Naive thymus-derived CD8-positive, alpha-beta T cell (primary cell): ENCODE measurements at regions not wholly inside any gene's neighbourhood (a gene's known extent, or its start where the extent isn't known, plus 50 kb on each side); places are given as distances from the start of the nearest gene placed in this dataset.
"Not testable (repeated sequence)": the region's sequence is repeated elsewhere in the genome, so short reads cannot be mapped to it uniquely, and the experiment has no call there.

Experiments
- ATAC-seq, 2 donors: fragments of 150-1000 bp; cut with Tn5 transposase in 1 of 2; sonication (Bioruptor Pico), chemical (Tn5 transposase) in 1 of 2; 1 replicate in 1 of 2; 2 replicates in 1 of 2; pipeline ENCODE4 v1.10.0; 2021; ENCODE audit warnings: mild to moderate bottlenecking in 2 of 2, moderate library complexity in 2 of 2
- POLR2A ChIA-PET: fragments of 350-600 bp; sonication (Branson Sonifier 250); formaldehyde crosslinking; loops from one replicate; lab custom pipeline; 2021; ENCODE audit warnings: antibody characterized with exemption; lab: Charles Lee
- DNase-seq, 10 donors: peaks; one replicate each; pipeline versions ENCODE4 v3.0.0 to v3.0.0-alpha.2; 2020 to 2022
- H3K27ac Mint-ChIP-seq, 10 donors: one replicate each; pipeline ENCODE4 v1.8.0; 2020 to 2022; ENCODE audit warnings: mild to moderate bottlenecking in 10 of 10, mixed read lengths in 10 of 10, moderate library complexity in 4 of 10, inconsistent platforms in 1 of 10
- H3K27me3 Mint-ChIP-seq, 5 donors: one replicate each; pipeline ENCODE4 v1.8.0; 2021 to 2022; ENCODE audit warnings: mixed read lengths in 5 of 5
- H3K36me3 Mint-ChIP-seq, 3 donors: one replicate each; pipeline ENCODE4 v1.8.0; 2020 to 2022; ENCODE audit warnings: mixed read lengths in 3 of 3, mild to moderate bottlenecking in 2 of 3, inconsistent platforms in 1 of 3
- H3K4me1 Mint-ChIP-seq, 4 donors: one replicate each; pipeline ENCODE4 v1.8.0; 2021 to 2022; ENCODE audit warnings: mixed read lengths in 4 of 4
- H3K4me3 Mint-ChIP-seq, 10 donors: one replicate each; pipeline ENCODE4 v1.8.0; 2020 to 2022; ENCODE audit warnings: mild to moderate bottlenecking in 10 of 10, mixed read lengths in 10 of 10, moderate library complexity in 6 of 10, inconsistent platforms in 1 of 10
- H3K9me3 Mint-ChIP-seq, 9 donors: one replicate each; pipeline ENCODE4 v1.8.0; 2020 to 2022; ENCODE audit warnings: mixed read lengths in 9 of 9, mild to moderate bottlenecking in 3 of 9, inconsistent platforms in 1 of 9, moderate library complexity in 1 of 9

- H3K9me3 Mint-ChIP-seq, result no peaks in the 10 kb centered on the region
Measured at GRCh38 chr2:160812830-160813505, 319.4 kb upstream of the RBMS1 start.

GRCh38 chr2:160813506-160813858 lies 319.9 kb upstream of the RBMS1 start:
- no peak overlapping the region for H3K4me3 Mint-ChIP-seq
- no peaks in the 10 kb centered on the region for H3K36me3 Mint-ChIP-seq
- no peak overlapping the region for H3K27ac Mint-ChIP-seq
- no peaks in the 10 kb centered on the region for H3K4me1 Mint-ChIP-seq
- no peak for ATAC-seq
- POLR2A ChIA-PET, result no interaction called here
- DNase-seq, result no peak
- H3K9me3 Mint-ChIP-seq, result no peaks in the 10 kb centered on the region
- H3K27me3 Mint-ChIP-seq, result no peaks in the 10 kb centered on the region

More at GRCh38 chr2:160812830-160813505, 319.4 kb upstream of the RBMS1 start:
- ATAC-seq, result no peak
- Mint-ChIP-seq H3K36me3 (no peaks in the 10 kb centered on the region), H3K4me1 (no peaks in the 10 kb centered on the region), H3K27me3 (peaks cover 0 to 1% (median 0%) of the 10 kb centered on the region in 5 donors), H3K4me3 (no peak overlapping the region), H3K27ac (no peak overlapping the region)
- no peak for DNase-seq
- POLR2A ChIA-PET, result no interaction called here

GRCh38 chr2:160816916-160817499 lies 323.4 kb upstream of the RBMS1 start:
- POLR2A ChIA-PET, result no interaction called here
- Mint-ChIP-seq H3K27me3 (no peaks in the 10 kb centered on the region), H3K4me1 (no peaks in the 10 kb centered on the region), H3K36me3 (no peaks in the 10 kb centered on the region), H3K4me3 (no peak overlapping the region), H3K27ac (no peak overlapping the region), H3K9me3 (peaks cover 0 to 6% (median 2%) of the 10 kb centered on the region in 9 donors)
- DNase-seq, result no peak
- no peak for ATAC-seq

GRCh38 chr2:160820691-160821090 lies 327.1 kb upstream of the RBMS1 start:
- ATAC-seq (no peak), DNase-seq (no peak)
- no peak overlapping the region for H3K4me3 Mint-ChIP-seq
- H3K36me3 Mint-ChIP-seq, result peaks cover 0 to 30% (median 16%) of the 10 kb centered on the region in 3 donors
- peaks cover 0 to 2% (median 0%) of the 10 kb centered on the region in 5 donors for H3K27me3 Mint-ChIP-seq
- peaks cover 11 to 43% (median 29%) of the 10 kb centered on the region in 9 donors for H3K9me3 Mint-ChIP-seq
- POLR2A ChIA-PET, result no interaction called here
- no peak overlapping the region for H3K27ac Mint-ChIP-seq
- no peaks in the 10 kb centered on the region for H3K4me1 Mint-ChIP-seq

GRCh38 chr2:160822006-160822405 lies 328.4 kb upstream of the RBMS1 start:
- Mint-ChIP-seq H3K27me3 (peaks cover 0 to 2% (median 0%) of the 10 kb centered on the region in 5 donors), H3K36me3 (peaks cover 0 to 36% (median 16%) of the 10 kb centered on the region in 3 donors), H3K9me3 (peaks cover 18 to 55% (median 37%) of the 10 kb centered on the region in 9 donors), H3K4me3 (no peak overlapping the region), H3K4me1 (no peaks in the 10 kb centered on the region), H3K27ac (no peak overlapping the region)
- POLR2A ChIA-PET, result no interaction called here
- DNase-seq (no peak), ATAC-seq (no peak)

- POLR2A ChIA-PET, result no interaction called here
- no peak overlapping the region for H3K27ac Mint-ChIP-seq
- H3K36me3 Mint-ChIP-seq, result peaks cover 0 to 43% (median 17%) of the 10 kb centered on the region in 3 donors
Measured at GRCh38 chr2:160825433-160825832, 331.8 kb upstream of the RBMS1 start.

GRCh38 chr2:160826496-160826895 lies 332.9 kb upstream of the RBMS1 start:
- Mint-ChIP-seq H3K9me3 (peaks cover 24 to 78% (median 42%) of the 10 kb centered on the region in 9 donors), H3K4me3 (no peak overlapping the region), H3K27ac (no peak overlapping the region), H3K4me1 (no peaks in the 10 kb centered on the region), H3K36me3 (peaks cover 0 to 43% (median 23%) of the 10 kb centered on the region in 3 donors), H3K27me3 (peaks cover 0 to 2% (median 0%) of the 10 kb centered on the region in 5 donors)
- DNase-seq (no peak), ATAC-seq (no peak)
- POLR2A ChIA-PET, result no interaction called here

More at GRCh38 chr2:160825433-160825832, 331.8 kb upstream of the RBMS1 start:
- Mint-ChIP-seq H3K27me3 (peaks cover 0 to 2% (median 0%) of the 10 kb centered on the region in 5 donors), H3K4me3 (no peak overlapping the region), H3K9me3 (peaks cover 20 to 72% (median 42%) of the 10 kb centered on the region in 9 donors), H3K4me1 (no peaks in the 10 kb centered on the region)
- ATAC-seq (no peak), DNase-seq (no peak)

GRCh38 chr2:160828076-160828475 lies 332.2 kb upstream of the TANK start:
- no peak overlapping the region for H3K4me3 Mint-ChIP-seq
- ATAC-seq (no peak), DNase-seq (no peak)
- peaks cover 0 to 1% (median 0%) of the 10 kb centered on the region in 5 donors for H3K27me3 Mint-ChIP-seq
- POLR2A ChIA-PET, result no interaction called here
- no peak overlapping the region for H3K27ac Mint-ChIP-seq
- peaks cover 0 to 34% (median 18%) of the 10 kb centered on the region in 3 donors for H3K36me3 Mint-ChIP-seq
- no peaks in the 10 kb centered on the region for H3K4me1 Mint-ChIP-seq
- peaks cover 16 to 67% (median 35%) of the 10 kb centered on the region in 9 donors for H3K9me3 Mint-ChIP-seq

- H3K36me3 Mint-ChIP-seq, POLR2A ChIA-PET, ATAC-seq, H3K27ac Mint-ChIP-seq, H3K4me3 Mint-ChIP-seq, DNase-seq, H3K4me1 Mint-ChIP-seq: not testable (repeated sequence)
- Mint-ChIP-seq H3K9me3 (peaks cover 2 to 29% (median 8%) of the 10 kb centered on the region in 9 donors), H3K27me3 (peaks cover 0 to 13% (median 3%) of the 10 kb centered on the region in 5 donors)
Measured at GRCh38 chr2:160832381-160832780, 327.8 kb upstream of the TANK start.

GRCh38 chr2:160835166-160835565 lies 325.1 kb upstream of the TANK start:
- H3K27ac Mint-ChIP-seq, result no peak overlapping the region
- DNase-seq (no peak), ATAC-seq (no peak)
- peaks cover 0 to 17% (median 5%) of the 10 kb centered on the region in 5 donors for H3K27me3 Mint-ChIP-seq
- H3K4me1 Mint-ChIP-seq, result no peaks in the 10 kb centered on the region
- no peak overlapping the region for H3K4me3 Mint-ChIP-seq
- H3K36me3 Mint-ChIP-seq, result peaks cover 0 to 7% (median 0%) of the 10 kb centered on the region in 3 donors
- peaks cover 0 to 15% (median 1%) of the 10 kb centered on the region in 9 donors for H3K9me3 Mint-ChIP-seq
- POLR2A ChIA-PET, result no interaction called here

- DNase-seq (no peak), ATAC-seq (no peak)
- H3K4me3 Mint-ChIP-seq, result no peak overlapping the region
- H3K4me1 Mint-ChIP-seq, result no peaks in the 10 kb centered on the region
- peaks cover 0 to 5% (median 0%) of the 10 kb centered on the region in 3 donors for H3K36me3 Mint-ChIP-seq
- H3K27me3 Mint-ChIP-seq, result peaks cover 0 to 17% (median 5%) of the 10 kb centered on the region in 5 donors
- H3K27ac Mint-ChIP-seq, result no peak overlapping the region
- POLR2A ChIA-PET, result no interaction called here
- H3K9me3 Mint-ChIP-seq, result peaks cover 0 to 8% (median 4%) of the 10 kb centered on the region in 9 donors
Measured at GRCh38 chr2:160836755-160837154, 323.5 kb upstream of the TANK start.

- no peak for DNase-seq
- Mint-ChIP-seq H3K27me3 (peaks cover 0 to 17% (median 5%) of the 10 kb centered on the region in 5 donors), H3K9me3 (peaks cover 0 to 10% (median 8%) of the 10 kb centered on the region in 9 donors), H3K4me3 (no peak overlapping the region), H3K4me1 (no peaks in the 10 kb centered on the region), H3K36me3 (peaks cover 0 to 6% (median under 1%) of the 10 kb centered on the region in 3 donors), H3K27ac (no peak overlapping the region)
- POLR2A ChIA-PET, result no interaction called here
- no peak for ATAC-seq
Measured at GRCh38 chr2:160837416-160837815, 322.8 kb upstream of the TANK start.

- POLR2A ChIA-PET, result no interaction called here
- Mint-ChIP-seq H3K36me3 (peaks cover 0 to 10% (median 4%) of the 10 kb centered on the region in 3 donors), H3K27ac (no peak overlapping the region), H3K27me3 (peaks cover 0 to 17% (median 5%) of the 10 kb centered on the region in 5 donors), H3K4me3 (no peak overlapping the region), H3K4me1 (no peaks in the 10 kb centered on the region), H3K9me3 (peaks cover 0 to 18% (median 9%) of the 10 kb centered on the region in 9 donors)
- no peak for DNase-seq
- no peak for ATAC-seq
Measured at GRCh38 chr2:160838147-160838546, 322.1 kb upstream of the TANK start.
